HEK293T (cell line): ENCODE measurements at regions not wholly inside any gene's neighbourhood (a gene's known extent, or its start where the extent isn't known, plus 50 kb on each side); places are given as distances from the start of the nearest gene placed in this dataset.

ENCODE experiments used
- ARNT ChIP-seq: fragments of 450-650 bp; IDR thresholded peaks from 2 replicates; pipeline ENCODE4 v1.6.1; 2017; ENCODE audit warnings: mild to moderate bottlenecking
- BHLHE40 ChIP-seq: fragments of 450-650 bp; IDR thresholded peaks from 2 replicates; pipeline ENCODE4 v1.6.1; 2016; ENCODE audit warnings: mild to moderate bottlenecking, moderate library complexity, borderline replicate concordance
- ELF4 ChIP-seq: fragments of 450-650 bp; IDR thresholded peaks from 2 replicates; pipeline ENCODE4 v1.6.1; 2017; ENCODE audit warnings: antibody characterized with exemption
- FOXM1 ChIP-seq: fragments of 450-650 bp; IDR thresholded peaks from 2 replicates; pipeline ENCODE4 v1.6.1; 2017; ENCODE audit warnings: mild to moderate bottlenecking, borderline replicate concordance
- HDGF ChIP-seq: fragments of 450-650 bp; IDR thresholded peaks from 2 replicates; pipeline ENCODE4 v1.6.1; 2017; ENCODE audit warnings: antibody characterized with exemption, borderline replicate concordance
- L3MBTL2 ChIP-seq: fragments of 450-650 bp; conservative IDR thresholded peaks from 2 replicates; pipeline ENCODE4 v1.6.1; 2016; ENCODE audit warnings: mild to moderate bottlenecking
- SP1 ChIP-seq: fragments of 450-650 bp; IDR thresholded peaks from 2 replicates; pipeline ENCODE4 v1.6.1; 2017

DNA sequence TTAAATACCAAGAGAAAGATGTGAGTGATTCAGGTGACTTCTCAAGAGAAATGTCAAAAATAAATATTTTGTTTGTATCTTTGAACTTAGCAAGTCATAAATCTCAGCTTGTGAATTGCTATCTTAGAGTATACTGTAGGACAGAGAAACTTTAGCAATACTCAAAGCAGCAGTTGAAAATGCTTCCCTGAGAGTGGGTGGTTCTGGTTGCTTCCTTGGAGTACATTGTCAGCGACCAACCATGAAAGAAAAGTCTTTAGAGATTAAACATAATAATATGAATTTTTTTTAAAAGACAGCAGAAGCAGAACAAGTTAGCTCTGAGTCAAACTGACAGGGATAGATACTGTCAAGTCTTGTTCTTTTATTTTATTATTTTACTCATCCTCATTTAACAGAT lies 86.8 kb upstream of the OSBPL8 start:
- TF ChIP-seq BHLHE40 (no peak), SP1 (no peak), FOXM1 (no peak), ELF4 (no peak), ARNT (no peak), HDGF (no peak), L3MBTL2 (no peak)
